HG03175 (cell line): ENCODE measurements at regions not wholly inside any gene's neighbourhood (a gene's known extent, or its start where the extent isn't known, plus 50 kb on each side); places are given as distances from the start of the nearest gene placed in this dataset.

Experiments
- ATAC-seq: cut with Tn5 transposase; IDR thresholded peaks from one replicate; pipeline ENCODE4 v1.9.1; 2021; ENCODE audit warnings: mild to moderate bottlenecking, moderate library complexity; ENCODE audit not compliant: unreplicated experiment

DNA sequence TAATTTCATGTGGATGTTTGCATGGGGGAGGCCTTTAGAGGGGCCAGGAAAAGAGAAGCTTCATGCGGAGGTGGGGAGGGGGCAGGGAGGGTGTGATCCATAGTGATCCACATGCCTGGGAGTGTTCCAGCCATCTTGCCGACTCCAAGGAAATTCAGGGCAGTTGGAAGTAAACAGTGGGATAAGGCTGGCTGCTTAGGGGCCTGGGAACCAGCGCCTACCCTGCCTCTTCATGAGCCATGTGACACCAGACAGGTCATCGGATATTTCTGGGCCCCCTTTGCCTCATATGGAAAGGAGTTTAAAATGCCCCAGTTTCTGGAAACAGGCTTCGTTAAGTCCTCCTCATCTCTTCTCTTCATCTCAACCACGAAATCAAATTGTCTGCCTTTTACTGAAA lies 983.2 kb downstream of the BCL11B start:
- no peak for ATAC-seq

DNA sequence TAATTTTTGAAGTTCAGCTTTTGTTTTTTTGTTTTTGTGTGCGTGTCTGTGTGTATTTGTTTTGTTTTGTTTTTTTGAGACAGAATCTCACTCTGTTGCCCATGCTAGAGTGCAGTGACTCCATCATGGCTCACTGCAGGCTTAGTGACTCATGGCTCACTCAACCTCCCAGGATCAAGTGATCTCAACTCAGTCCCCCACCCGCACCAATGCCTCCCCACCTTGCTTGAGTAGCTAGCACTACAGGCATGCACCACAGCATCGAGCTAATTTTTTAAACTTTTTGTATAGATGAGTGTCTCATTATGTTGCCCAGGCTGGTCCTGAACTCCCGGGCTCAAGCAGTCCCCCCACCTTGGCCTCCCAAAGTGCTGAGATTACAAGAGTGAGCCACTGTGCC lies 981.4 kb downstream of the BCL11B start:
- no peak for ATAC-seq

DNA sequence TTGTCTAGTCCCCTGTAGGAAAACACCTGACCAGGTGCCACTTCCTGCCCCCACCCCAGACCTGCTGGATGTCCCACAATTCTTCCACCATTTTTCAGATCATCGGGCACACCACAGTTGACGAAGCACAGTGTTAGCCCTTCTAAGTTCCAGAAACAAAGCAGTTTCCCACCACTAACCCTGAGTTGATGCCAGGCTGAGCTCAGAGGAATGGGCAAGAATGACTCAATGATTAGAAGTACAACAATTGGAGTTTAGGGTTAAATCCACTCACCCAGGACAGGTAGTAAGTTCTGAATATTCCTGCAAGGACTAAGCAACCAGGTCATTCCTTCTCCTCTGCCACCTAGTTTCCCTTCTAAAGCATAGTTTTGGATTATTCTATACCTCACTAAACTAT lies 979.8 kb downstream of the BCL11B start:
- ATAC-seq = no peak

DNA sequence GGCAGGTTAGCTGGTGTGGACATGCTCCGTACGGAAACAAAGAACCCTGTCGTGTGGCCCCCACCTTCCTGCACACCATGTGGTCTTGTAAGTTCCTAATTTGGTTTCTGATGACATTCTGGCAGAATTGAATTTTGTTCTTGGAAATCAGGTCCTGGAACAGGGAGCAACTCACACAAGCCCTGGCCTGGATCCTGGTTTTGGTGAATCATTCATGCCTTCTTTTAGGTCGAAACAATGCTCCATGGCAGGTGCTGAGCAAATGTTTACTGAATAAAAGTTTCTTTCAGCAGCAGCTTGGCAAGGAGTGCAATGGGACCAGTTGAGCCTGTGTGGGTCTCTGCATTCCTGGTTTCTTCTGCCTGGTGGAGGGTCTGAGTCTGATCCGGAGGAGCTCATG lies 978.4 kb downstream of the BCL11B start:
- no peak for ATAC-seq

DNA sequence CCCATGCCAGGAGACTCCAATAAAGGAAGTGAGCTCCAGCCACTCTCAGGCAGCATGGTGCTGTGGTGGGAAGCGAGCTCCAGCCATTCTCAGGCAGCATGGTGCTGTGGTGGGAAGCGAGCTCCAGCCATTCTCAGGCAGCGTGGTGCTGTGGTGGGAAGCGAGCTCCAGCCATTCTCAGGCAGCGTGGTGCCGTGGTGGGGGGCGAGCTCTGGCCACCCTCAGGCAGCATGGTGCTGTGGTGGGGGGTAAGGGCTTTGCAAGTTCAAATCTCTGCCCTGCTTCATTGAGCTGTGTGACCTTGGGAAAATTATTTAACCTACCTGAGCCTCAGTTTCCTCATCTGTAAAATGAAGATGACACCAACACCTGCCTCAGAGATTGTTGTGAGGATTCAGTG lies 975.1 kb downstream of the BCL11B start:
- ATAC-seq = no peak

DNA sequence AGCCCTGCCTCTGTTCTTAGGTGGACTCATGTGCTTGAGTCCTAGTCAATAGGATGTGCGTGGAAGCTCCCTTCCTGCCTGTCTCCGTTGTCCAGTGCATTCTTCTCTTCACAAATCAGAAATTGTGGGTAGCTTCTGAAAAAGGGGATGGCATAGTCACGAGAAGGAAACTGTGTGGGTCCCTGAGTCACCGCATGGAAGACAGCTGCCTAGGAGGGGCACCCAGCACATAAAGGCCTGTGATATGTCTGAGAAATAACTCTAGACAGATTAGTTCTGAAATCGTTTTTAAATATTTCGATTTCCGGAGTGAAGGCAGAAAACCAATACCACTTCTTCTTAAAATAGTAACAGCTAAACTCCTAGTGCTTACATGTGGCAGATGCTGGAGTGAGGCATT lies 974.4 kb downstream of the BCL11B start:
- ATAC-seq = no peak

DNA sequence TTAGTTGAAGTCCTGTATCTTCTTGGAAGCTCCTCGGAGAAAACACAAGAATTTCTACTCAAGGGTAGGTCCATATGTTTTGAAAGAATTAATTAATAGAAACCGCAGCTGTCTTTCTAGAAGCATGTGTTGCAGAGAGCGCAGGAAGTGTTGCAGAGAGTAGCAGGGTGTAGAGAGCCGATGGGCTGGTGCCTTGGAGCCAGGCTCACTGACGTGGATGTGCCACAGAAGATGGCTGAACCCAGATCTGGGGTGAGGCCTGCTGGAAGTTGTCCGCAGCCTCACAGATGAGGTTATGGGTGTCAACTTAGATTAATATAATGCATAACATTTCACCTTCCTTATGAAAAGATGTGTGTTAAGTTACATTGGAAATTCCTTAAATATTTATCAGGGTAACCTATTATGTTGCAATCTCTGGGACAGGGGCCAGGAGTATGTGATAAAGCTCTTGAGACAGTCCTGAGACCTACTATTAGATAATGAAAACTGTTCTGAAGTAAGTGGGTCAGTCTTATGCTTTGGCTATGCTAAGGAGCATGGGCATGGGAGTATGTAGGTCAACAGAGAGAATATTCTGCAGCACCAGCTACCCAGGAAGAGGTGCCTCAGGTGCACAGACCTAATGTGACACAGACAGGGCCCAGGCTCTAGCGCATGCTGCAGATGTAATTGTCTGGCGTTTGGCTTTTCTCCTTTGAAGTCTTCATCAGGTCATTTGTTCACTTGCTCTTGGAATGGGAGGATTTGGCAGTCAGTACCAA lies 973.3 kb downstream of the BCL11B start:
- no peak for ATAC-seq

DNA sequence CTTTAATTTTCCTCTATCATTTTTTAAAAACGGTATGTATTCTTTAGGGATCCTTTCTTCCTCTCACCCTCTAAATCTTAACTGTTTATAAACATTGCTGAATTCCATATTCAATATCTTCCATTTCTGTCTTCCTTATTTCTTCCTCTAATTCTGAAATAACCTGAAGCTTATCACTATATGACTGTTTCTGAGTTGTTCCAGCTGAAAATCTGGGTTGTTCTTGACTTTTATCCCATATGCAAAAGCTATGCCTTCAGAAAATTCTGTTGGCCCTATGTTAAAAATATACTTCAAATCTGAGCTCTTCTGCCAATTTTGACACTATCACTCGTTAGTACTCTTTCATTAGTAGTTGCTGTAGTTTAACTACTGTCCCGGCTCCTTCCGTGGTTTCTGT lies 970.3 kb downstream of the BCL11B start:
- no peak for ATAC-seq

DNA sequence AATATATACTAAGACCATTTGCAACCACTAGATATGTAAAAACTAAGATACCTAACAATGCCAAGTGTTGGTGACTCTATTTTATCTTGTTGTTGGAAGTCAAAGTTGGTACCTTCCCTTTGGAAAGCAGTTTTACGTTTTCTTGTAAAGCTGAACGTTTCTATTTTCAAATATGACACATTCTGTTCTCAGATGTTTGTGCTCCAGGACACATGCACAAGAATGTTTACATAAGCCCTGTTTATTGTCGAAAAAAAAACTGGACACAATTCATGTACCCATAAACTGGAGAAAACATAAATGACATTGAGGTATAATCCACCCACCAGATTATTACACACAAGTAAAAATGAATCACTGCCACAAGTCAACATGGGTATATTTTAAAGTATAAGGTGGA lies 967.4 kb downstream of the BCL11B start:
- ATAC-seq = no peak

DNA sequence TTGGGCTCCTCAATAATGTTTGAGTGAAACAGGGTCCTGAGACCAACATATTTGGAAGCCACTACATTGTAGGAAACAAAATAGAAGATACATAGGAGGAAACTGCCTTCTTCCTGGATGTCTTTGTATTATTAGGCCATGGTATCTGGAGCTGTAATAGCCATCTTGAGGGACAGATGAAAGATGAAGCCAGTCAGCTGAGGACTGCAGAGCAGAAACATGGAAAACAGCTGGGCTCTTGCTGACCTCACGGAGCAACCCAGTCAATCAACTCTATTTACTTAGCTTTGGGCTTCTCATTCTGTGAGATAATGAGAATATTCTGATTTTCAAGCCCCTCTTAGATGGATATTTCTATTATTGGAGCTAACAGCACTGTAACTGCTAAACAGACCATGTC lies 962.4 kb downstream of the BCL11B start:
- no peak for ATAC-seq

DNA sequence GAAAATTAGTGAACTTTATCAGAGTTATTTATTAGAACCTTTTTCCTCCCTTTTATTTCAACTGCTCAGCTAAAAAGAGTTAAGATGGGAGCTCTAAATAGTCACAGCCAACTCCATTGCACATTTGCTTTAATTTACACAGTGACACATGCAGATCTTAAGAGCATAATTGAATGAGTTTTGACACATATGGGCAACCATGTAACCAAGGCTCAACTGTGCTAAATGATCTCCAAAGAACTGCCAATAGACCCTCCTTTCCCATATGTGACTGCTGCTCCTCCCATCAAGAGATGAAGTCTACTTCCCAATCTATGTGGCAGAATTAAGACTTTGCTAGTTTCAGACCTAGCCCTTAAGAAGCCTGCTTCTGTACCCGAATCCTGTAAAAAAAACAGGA lies 960.0 kb downstream of the BCL11B start:
- ATAC-seq = no peak

DNA sequence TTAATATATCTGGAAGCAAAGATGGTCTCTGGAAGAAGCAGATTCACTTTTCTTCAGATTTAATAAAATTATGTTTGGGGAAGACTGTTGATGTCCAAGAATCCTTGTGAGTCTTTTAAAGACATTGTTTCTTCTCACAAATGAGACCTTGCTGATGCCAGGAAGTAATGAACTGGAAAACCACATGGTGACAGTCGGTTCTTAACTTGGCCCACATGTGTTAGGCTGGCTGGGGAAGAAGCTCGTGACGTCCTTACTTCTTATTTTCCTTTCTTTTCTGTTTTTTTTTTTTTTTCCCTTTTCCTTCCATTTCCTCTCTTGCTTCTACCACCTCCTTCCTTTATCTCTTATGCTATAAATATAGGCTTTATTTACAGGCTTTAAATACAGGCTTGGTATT lies 950.2 kb downstream of the BCL11B start:
- no peak for ATAC-seq

DNA sequence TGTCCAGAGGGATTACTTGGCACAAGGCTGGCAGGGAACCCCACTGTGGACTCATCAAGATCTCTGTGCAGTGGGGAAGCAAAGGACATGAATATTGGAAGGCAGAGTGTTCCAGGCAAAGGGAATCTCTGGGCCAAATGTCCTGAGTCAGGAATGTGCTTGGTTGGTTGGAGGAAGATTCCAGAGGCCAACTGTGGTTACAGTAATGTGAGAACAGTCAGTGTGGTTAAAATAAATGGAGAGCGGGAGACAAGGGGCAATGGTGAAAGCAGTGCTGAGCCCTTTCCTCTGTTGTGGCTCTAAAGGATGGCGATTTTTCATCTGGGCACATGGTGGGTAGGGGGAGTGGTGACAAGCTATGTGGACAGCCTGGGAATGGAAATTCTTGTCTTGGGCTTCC lies 948.2 kb downstream of the BCL11B start:
- ATAC-seq = no peak

DNA sequence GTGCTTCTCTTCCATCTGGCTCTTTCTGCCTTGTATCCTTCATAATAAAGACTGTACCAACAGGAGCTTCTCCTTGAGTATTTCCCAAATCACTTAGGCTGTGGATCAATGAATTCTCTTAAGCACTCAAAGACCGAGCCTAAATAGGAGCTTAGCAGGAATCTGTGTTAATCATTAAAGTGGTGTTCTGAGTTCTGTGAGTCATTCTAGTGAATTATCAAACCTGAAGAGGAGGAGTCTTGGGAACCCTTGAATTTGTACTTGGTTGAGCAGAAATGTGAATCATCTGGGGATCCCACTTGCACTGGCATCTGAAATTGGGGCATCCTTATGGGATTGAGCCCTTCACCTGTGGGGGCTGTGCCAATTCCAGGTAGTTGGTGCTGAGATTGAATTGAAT lies 946.2 kb downstream of the BCL11B start:
- no peak for ATAC-seq

DNA sequence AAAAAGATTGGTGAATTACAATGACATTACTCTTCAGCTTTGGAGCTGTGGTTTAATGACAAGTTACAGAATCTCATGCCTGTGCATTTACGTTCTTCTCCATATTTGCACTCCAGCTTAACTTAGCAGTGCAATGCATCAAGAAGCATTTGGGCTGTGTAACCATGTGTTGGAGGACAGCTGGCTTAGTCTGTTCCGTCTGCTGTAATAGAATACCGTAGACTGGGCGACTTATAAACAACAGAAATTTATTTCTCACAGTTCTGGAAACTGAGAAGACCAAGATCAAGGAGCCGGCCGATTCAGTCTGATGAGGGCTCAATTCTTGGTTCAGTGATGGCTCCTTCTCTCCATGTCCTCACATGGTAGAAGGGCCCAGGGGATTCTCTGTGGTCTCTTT lies 943.5 kb downstream of the BCL11B start:
- ATAC-seq = no peak

DNA sequence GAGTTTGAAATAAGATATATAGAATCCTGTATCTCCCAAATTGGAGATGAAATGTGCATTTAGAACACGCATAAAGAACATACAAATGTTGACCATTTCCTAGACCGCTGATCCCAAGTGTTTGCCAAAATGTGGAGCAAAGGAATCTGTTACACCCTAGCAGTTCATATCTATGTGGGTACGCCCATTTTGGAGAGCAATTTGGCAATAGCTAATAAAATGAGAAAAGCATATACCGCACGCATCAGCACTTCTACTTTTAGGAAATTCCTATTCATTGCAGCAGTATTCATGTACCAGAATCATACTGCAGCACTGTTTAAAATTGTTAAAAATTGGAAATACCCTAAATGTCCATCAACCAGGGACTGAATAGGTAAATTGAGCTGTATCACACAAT lies 937.8 kb downstream of the BCL11B start:
- ATAC-seq = no peak

DNA sequence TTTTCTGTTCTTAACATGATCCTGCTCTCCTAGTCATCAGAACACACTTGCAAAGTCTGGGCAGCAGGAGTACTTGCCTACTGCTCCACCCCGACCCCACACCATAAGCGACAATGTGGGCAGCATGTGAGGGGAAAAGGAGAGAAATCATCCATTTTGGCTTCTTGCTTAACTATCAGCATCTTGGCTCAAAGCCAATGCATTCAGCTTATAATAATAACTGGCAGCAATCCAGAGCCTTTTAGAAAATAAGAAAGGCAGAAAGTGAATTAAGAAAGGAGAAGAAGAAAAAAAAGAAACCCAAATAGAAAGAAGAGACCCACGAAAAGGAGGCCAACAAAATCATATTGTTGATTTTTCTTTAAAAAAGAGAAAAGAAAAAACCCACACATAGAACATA lies 930.8 kb downstream of the BCL11B start:
- ATAC-seq = no peak

DNA sequence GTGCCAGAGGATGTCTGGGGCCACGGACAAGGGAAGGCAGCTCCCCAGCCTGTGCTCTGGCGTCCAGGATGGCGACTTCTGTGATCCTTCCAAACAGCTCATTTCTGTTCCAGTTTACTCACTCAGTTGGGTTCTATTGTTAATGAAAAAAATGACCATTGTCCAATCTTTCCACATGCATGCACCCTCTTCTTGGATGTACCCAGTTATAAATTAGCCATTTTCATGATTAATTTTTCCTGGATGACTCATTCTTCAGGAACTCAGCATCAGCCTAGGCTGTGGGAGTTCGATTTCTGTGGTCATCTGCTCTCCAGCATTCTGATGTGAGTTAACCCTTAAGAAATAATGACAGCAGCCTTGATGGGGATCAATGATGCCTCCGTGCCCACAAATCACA lies 926.8 kb downstream of the BCL11B start:
- no peak for ATAC-seq

DNA sequence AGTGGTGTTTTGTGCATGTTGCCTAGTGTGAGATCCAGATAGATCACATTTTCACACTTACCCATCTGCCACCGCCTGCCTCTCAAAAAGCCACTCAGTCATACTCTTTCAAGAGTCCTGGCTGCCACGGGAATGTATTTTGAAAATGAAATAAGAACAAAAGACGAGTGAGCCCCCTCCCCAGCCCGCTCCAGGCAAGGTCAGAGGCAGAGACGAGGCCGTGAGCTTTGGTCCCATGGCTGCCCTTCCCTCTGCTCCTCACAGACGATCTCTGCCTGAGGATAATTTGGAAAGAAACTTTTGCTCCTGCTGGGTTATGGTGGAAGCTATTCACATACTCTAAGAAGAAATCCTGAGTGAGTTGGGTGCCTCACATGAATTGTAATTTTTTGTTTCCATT lies 924.3 kb downstream of the BCL11B start:
- no peak for ATAC-seq

DNA sequence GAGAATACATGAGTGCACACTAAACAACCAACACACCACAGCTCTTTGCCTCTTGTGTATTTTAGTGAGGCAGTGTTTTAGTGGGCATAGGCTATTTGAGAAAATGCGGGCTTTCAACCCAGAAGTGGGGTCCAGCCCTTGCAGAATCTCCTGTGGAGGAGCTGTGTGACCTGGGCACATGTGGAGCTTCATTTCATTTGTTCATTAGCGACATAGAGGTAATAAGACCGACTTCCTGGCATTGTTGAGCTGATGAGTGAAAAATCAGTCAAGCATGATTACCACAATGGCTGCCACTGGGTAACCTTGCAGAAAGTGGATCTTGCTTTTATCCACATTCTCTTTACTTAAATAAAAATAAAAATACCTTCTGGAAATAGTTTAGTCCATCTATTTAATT lies 923.5 kb downstream of the BCL11B start:
- no peak for ATAC-seq

DNA sequence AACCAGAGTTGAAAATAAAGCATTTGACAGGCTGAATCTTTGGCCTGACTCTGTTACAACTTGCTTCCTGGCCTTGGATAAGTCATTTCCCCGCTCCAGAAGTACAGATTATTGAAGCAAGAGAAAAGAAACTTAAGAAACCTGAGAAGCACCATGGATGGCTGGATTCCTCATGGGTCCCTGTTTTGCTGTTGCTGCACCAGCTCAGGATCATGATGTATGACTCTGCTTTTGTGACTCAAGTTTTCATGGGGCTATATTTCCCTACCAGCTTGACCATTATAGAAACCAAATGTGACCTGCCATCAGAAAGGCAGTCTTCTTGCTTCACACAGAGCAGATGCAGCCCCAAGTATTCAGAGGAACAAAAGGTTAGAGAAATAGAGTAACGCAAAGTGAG lies 921.8 kb downstream of the BCL11B start:
- no peak for ATAC-seq

DNA sequence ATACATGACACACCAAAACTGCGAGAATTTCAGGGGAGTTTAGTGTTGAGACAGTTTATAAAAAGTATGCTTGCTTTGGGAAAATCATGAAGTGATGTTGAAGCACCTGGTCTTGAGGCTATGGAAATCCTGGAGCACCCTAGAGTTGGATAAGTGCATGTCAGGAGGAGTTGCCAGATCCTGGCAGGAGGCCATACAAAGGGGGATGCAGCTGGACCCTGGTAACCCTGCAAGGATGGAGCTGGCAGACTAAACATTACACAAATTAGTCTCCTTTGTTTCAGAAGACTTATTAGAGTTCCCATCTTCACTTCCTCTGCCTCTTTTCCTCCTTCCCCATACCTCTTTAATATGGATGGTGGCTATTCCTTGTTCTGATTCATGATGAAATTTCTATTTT lies 907.0 kb downstream of the BCL11B start:
- no peak for ATAC-seq

DNA sequence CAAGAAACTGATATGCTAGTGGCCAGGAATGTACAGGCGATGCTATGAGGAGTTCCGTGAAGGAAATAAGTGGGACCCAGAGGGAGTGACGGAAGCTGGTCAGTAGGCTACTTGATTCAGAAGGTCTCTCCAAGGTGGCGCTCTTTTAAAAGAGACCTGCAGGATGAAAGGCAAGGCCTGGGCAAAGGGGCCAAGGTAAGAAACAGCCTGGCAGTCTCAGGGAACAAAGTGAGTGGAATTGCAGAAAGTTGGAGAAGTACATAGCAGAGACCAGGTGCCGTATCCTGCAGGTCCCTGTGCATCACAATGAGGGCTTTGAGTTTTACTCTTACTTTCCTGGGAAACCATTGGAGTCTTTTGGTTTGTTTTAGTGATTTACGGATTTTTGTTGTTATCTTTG lies 905.6 kb downstream of the BCL11B start:
- no peak for ATAC-seq
